Tibial nerve (tissue), 4 donors: ENCODE measurements at regions not wholly inside any gene's neighbourhood (a gene's known extent, or its start where the extent isn't known, plus 50 kb on each side); places are given as distances from the start of the nearest gene placed in this dataset.

Experiments used
- DNase-seq, 2 donors: peaks; one replicate each; pipeline ENCODE4 v3.0.0-alpha.2; 2019; ENCODE audit warnings: low spot score in 2 of 2
- H3K27ac ChIP-seq, 4 donors: fragments of 200-600 bp; sonication (generic) in 3 of 4; one replicate each; pipeline ENCODE4 v1.5.1; 2017 to 2019; ENCODE audit warnings: mild to moderate bottlenecking in 1 of 4
- H3K27me3 ChIP-seq, 2 donors: fragments of 200-600 bp; sonication (generic) in 1 of 2; one replicate each; pipeline versions ENCODE4 v1.5.1 to v1.6.0; 2017 to 2019
- H3K36me3 ChIP-seq, 3 donors: fragments of 200-600 bp; sonication (generic); one replicate each; pipeline ENCODE4 v1.5.1; 2018 to 2019
- H3K4me1 ChIP-seq, 4 donors: fragments of 200-600 bp; sonication (generic) in 3 of 4; one replicate each; pipeline ENCODE4 v1.5.1; 2017 to 2019
- H3K4me3 ChIP-seq, 4 donors: fragments of 200-600 bp; sonication (generic) in 3 of 4; one replicate each; pipeline ENCODE4 v1.5.1; 2017 to 2019; ENCODE audit warnings: mild to moderate bottlenecking in 1 of 4, moderate library complexity in 1 of 4
- H3K9me3 ChIP-seq, 4 donors: fragments of 200-600 bp; sonication (generic) in 3 of 4; one replicate each; pipeline ENCODE4 v1.5.1; 2017 to 2019
- EP300 ChIP-seq, 2 donors: sonication (generic); formaldehyde crosslinking; IDR thresholded peaks; one replicate each; pipeline ENCODE4 v1.6.1; 2017; ENCODE audit warnings: antibody characterized with exemption in 2 of 2, mild to moderate bottlenecking in 1 of 2
- POLR2A ChIP-seq, 2 donors: fragments of 450-650 bp; IDR thresholded peaks; one replicate each; pipeline ENCODE4 v1.6.1; 2017; ENCODE audit warnings: antibody characterized with exemption in 2 of 2, mild to moderate bottlenecking in 2 of 2, moderate library complexity in 2 of 2
- WGBS, 2 donors: methylation state at CpG; one replicate each; pipeline ENCODE4 v1.1.5; 2018; 5-methylcytosine and 5-hydroxymethylcytosine counted together
- TF ChIP-seq, protein P1 (sequence below), 5 experiments: fragments of 200-600 bp in 3 of 5; fragments of 450-650 bp in 2 of 5; sonication (generic) in 3 of 5; IDR thresholded peaks; one replicate each; pipeline ENCODE4 v1.5.1; 2016 to 2019; ENCODE audit warnings: antibody characterized with exemption in 5 of 5, mild to moderate bottlenecking in 3 of 5, moderate library complexity in 2 of 5

DNA sequence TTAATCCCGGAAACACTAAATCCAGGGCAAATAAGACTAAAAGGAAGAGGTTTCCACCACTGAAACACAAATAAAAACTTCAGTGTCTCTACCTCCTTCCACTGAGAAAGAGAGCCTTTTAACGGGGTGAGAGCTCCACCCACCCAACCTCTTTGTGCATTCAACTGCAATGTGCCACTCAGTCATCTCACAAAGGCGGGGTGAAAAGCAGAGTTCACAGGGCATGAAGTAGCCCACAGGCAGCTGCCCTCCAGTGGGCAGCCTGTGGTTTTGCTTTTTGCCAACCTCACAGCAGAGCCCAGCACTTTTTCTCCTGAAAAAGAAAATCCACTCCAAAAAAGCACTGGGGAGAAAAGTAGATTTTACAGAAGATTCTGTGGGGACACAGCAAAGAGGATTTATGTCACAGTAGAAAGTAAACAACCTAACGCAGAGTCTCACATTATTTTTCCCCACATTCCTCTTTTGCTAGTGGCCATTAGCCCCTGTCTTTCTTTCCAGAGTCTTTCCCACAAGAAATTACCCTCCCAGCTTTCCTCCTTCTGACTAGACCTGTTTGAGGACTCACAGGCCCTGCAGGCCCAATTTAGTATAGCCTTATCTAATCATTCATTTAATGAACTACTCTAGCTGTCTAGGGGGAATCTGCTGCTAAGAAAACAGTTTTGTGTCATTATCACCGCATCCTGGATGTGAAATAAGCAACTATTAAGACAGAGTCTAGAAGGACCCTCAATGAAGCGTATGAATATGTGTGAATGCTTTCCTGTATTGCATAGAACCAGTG, 753.8 kb upstream of the FOXG1 start:
- no peaks in the 10 kb centered on the region for H3K27me3 ChIP-seq
- no peaks in the 10 kb centered on the region for H3K9me3 ChIP-seq
- no peaks in the 10 kb centered on the region for H3K36me3 ChIP-seq
- WGBS, 2 donors, result 63 to 64% methylated on average over 6 of the region's 6 CpGs
- H3K4me1 ChIP-seq, result no peaks in the 10 kb centered on the region
- no peak overlapping the region for H3K27ac ChIP-seq
- H3K4me3 ChIP-seq, result no peak overlapping the region
- DNase-seq, result no peak
- TF ChIP-seq, protein P1, sequence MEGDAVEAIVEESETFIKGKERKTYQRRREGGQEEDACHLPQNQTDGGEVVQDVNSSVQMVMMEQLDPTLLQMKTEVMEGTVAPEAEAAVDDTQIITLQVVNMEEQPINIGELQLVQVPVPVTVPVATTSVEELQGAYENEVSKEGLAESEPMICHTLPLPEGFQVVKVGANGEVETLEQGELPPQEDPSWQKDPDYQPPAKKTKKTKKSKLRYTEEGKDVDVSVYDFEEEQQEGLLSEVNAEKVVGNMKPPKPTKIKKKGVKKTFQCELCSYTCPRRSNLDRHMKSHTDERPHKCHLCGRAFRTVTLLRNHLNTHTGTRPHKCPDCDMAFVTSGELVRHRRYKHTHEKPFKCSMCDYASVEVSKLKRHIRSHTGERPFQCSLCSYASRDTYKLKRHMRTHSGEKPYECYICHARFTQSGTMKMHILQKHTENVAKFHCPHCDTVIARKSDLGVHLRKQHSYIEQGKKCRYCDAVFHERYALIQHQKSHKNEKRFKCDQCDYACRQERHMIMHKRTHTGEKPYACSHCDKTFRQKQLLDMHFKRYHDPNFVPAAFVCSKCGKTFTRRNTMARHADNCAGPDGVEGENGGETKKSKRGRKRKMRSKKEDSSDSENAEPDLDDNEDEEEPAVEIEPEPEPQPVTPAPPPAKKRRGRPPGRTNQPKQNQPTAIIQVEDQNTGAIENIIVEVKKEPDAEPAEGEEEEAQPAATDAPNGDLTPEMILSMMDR (IDR thresholded peaks at IDR 0.05), result no peak
- TF ChIP-seq EP300 (IDR thresholded peaks at IDR 0.05) (no peak), POLR2A (IDR thresholded peaks at IDR 0.05) (no peak)

DNA sequence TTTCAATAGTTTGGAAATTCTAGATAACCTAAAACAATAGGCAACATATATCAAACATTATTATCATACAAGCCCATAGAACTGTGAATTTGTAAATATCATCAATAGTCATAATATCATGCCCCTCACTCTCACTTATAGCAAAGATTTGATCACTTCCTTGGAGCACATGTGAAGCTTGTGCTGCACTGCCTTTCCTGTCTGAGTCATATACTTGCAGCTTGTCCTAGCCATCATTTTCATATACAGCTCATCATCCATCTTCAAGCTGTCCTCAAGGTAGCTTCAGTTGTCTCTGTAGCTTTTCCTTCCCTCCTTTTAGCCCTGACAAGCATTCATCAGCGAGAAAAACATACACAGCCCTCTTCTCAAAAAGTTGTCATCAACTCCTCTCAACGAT, 746.5 kb upstream of the FOXG1 start:
- H3K36me3 ChIP-seq, result no peaks in the 10 kb centered on the region
- no peak for TF ChIP-seq POLR2A (IDR thresholded peaks at IDR 0.05)
- 70 to 75% methylated on average over 2 of the region's 2 CpGs for WGBS, 2 donors
- no peaks in the 10 kb centered on the region for H3K27me3 ChIP-seq
- H3K9me3 ChIP-seq, result no peaks in the 10 kb centered on the region
- no peak overlapping the region for H3K4me3 ChIP-seq
- no peak overlapping the region for H3K27ac ChIP-seq
- no peaks in the 10 kb centered on the region for H3K4me1 ChIP-seq
- DNase-seq, result no peak

DNA sequence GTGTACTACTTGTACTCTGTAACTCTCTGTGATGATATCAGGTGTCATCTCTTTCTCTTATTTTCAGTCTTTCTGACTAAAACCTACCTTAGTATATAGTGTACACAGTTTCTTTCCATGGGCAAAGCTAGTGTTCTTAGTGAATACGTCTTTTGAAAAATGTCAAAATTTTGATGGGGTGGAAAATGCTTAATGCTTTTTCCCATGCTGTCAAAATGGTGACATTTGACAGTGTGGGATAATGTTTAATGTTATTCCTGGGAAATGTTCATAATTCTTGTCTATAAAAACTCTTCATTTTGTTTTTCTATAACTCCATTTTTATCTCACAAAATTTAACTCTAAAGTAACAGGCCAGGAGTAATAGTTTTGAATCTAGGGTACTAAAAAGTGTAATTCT, 742.7 kb upstream of the FOXG1 start:
- Histone ChIP-seq H3K9me3 (no peaks in the 10 kb centered on the region), H3K4me1 (no peaks in the 10 kb centered on the region), H3K27me3 (no peaks in the 10 kb centered on the region), H3K36me3 (no peaks in the 10 kb centered on the region), H3K4me3 (no peak overlapping the region), H3K27ac (no peak overlapping the region)
- 76 to 77% methylated on average over 1 of the region's 1 CpG for WGBS, 2 donors
- no peak for DNase-seq
- TF ChIP-seq POLR2A (IDR thresholded peaks at IDR 0.05) (no peak), EP300 (IDR thresholded peaks at IDR 0.05) (no peak)
- TF ChIP-seq, protein P1 (IDR thresholded peaks at IDR 0.05), result no peak

GRCh38 chr14:28052251-28052650, 714.3 kb upstream of the FOXG1 start:
- Histone ChIP-seq H3K27me3 (no peaks in the 10 kb centered on the region), H3K4me1 (peaks cover 0 to 5% (median 0%) of the 10 kb centered on the region in 4 donors), H3K36me3 (no peaks in the 10 kb centered on the region), H3K4me3 (no peak overlapping the region), H3K9me3 (no peaks in the 10 kb centered on the region), H3K27ac (no peak overlapping the region)
- no peak for DNase-seq
- TF ChIP-seq, protein P1 (IDR thresholded peaks at IDR 0.05), result no peak
- no peak for TF ChIP-seq EP300 (IDR thresholded peaks at IDR 0.05)
- TF ChIP-seq POLR2A (IDR thresholded peaks at IDR 0.05), result no peak
- WGBS, 2 donors, result 79 to 84% methylated on average over 3 of the region's 3 CpGs

- DNase-seq, result no peak
- H3K4me3 ChIP-seq, result no peak overlapping the region
- TF ChIP-seq, protein P1 (IDR thresholded peaks at IDR 0.05), result no peak
- TF ChIP-seq POLR2A (IDR thresholded peaks at IDR 0.05) (no peak), EP300 (IDR thresholded peaks at IDR 0.05) (no peak)
- WGBS, 2 donors, result 85 to 89% methylated on average over 3 of the region's 3 CpGs
- H3K27me3 ChIP-seq, result no peaks in the 10 kb centered on the region
- peaks cover 0 to 11% (median 0%) of the 10 kb centered on the region in 4 donors for H3K4me1 ChIP-seq
- H3K27ac ChIP-seq, result no peak overlapping the region
- no peaks in the 10 kb centered on the region for H3K36me3 ChIP-seq
- no peaks in the 10 kb centered on the region for H3K9me3 ChIP-seq
Observed at GRCh38 chr14:28055008-28055407, 711.6 kb upstream of the FOXG1 start.
